ENCODE measurements at regions not wholly inside any gene's neighbourhood (a gene's known extent, or its start where the extent isn't known, plus 50 kb on each side); places are given as distances from the start of the nearest gene placed in this dataset.
"Not testable (repeated sequence)": the region's sequence is repeated elsewhere in the genome, so short reads cannot be mapped to it uniquely, and the experiment has no call there.

DNA sequence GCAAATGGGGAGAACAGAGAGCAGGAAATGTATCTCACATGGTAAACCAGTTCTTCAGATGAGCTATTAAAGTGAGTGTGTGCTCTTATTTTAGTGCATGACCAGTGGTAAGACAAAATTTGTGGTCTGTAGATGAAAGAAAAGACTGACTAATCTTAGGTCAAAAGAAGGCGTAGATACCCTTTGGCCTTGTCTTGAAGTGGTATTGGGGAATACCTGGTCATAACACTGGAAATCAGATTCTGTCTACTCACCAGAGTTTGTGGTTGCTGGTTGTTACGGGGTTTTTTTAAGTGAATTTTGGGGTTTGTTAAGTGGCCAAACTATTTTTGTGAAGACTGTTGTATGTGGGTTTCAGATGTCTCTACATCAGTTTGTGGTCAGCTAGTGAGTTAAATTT, 173.5 kb downstream of the KDM5D start:
- Mint-ChIP-seq H3K4me1 (ENCODE audit: low read depth) (peaks cover 38% of the 10 kb centered on the region), H3K27ac (no peak overlapping the region), H3K9me3 (no peaks in the 10 kb centered on the region), H3K27me3 (ENCODE audit: low read depth) (no peaks in the 10 kb centered on the region), H3K36me3 (ENCODE audit: low read depth) (peaks cover 19% of the 10 kb centered on the region), H3K4me3 (peak overlapping the region; percentile 42)

- Mint-ChIP-seq H3K36me3 (ENCODE audit: low read depth) (peaks cover 15% of the 10 kb centered on the region), H3K4me1 (ENCODE audit: low read depth) (peaks cover 34% of the 10 kb centered on the region), H3K9me3 (no peaks in the 10 kb centered on the region), H3K4me3 (peak overlapping the region; percentile 91), H3K27ac (peak overlapping the region; percentile 92), H3K27me3 (ENCODE audit: low read depth) (no peaks in the 10 kb centered on the region)
Measured at GRCh38 chrY:19567943-19568342, 176.6 kb downstream of the KDM5D start.

DNA sequence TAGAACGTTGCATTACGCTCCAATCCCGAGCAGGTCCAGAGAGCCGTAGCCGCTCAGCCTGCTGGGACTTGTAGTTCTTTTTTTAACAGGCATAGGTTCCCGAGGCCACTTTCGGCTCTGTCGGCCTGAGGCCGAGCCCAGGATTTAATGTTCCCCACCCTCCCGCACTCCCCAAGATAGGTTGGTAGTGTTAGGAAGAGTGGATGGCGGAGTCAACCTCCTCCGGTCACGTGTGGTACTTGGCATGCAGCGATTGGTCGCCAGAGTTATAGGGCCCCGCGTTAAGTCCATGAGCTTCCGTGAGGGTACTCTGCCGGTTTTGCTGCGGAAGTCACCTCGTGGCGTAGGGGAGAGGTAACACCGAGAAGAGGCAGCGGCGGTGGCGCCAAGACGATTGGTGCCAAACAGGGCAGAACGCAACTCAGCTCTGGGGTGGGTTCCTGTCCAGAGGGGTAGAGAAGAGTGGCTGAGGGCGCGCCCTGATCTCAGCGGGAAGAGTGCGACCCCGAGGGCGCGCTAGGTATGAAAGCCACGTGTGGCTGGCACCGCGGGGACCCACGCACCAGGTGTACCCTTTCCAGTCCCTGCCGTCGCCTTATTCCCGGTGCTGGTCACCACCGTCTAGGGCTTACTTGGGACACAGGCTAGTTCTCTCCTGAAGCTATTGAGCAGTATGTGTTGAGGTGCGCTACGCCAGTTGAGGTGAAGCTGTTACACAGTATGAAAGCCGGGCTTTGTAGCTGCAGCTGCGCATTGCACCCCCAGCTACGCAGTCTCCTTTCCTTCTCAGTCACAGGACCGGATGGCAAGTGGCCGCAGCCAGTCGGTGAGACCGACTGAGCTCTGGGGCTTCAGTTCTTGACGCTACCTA, 177.2 kb downstream of the KDM5D start:
- peaks cover 12% of the 10 kb centered on the region for H3K36me3 Mint-ChIP-seq (ENCODE audit: low read depth)
- peak overlapping the region; percentile 92 for H3K27ac Mint-ChIP-seq
- no peaks in the 10 kb centered on the region for H3K27me3 Mint-ChIP-seq (ENCODE audit: low read depth)

DNA sequence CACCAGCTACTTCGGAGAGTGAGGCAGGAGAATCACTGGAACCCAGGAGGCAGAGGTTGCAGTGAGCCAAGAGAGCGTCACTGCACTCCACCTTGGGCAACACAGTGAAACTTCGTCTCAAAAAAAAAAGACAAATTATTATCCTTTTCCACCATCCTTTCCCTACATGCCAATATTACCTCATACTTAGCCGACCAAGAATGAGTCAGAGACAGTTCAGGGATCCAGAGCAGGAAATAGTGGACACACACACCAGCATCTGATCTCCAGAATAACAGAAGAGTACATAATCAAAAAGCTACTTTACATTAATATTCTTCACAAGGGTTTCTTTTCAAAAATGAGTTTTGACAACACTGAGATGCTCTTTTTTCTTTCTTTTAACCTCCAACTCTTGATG, 185.4 kb downstream of the KDM5D start:
- H3K36me3 Mint-ChIP-seq (ENCODE audit: low read depth): no peaks in the 10 kb centered on the region
- H3K9me3 Mint-ChIP-seq: no peaks in the 10 kb centered on the region
- no peak overlapping the region for H3K4me3 Mint-ChIP-seq
- no peaks in the 10 kb centered on the region for H3K4me1 Mint-ChIP-seq (ENCODE audit: low read depth)
- no peak overlapping the region for H3K27ac Mint-ChIP-seq
- no peaks in the 10 kb centered on the region for H3K27me3 Mint-ChIP-seq (ENCODE audit: low read depth)

More for the DNA sequence above, 177.2 kb downstream of the KDM5D start:
- Mint-ChIP-seq H3K4me3 (peak overlapping the region; percentile 91), H3K4me1 (ENCODE audit: low read depth) (peaks cover 31% of the 10 kb centered on the region), H3K9me3 (no peaks in the 10 kb centered on the region)

DNA sequence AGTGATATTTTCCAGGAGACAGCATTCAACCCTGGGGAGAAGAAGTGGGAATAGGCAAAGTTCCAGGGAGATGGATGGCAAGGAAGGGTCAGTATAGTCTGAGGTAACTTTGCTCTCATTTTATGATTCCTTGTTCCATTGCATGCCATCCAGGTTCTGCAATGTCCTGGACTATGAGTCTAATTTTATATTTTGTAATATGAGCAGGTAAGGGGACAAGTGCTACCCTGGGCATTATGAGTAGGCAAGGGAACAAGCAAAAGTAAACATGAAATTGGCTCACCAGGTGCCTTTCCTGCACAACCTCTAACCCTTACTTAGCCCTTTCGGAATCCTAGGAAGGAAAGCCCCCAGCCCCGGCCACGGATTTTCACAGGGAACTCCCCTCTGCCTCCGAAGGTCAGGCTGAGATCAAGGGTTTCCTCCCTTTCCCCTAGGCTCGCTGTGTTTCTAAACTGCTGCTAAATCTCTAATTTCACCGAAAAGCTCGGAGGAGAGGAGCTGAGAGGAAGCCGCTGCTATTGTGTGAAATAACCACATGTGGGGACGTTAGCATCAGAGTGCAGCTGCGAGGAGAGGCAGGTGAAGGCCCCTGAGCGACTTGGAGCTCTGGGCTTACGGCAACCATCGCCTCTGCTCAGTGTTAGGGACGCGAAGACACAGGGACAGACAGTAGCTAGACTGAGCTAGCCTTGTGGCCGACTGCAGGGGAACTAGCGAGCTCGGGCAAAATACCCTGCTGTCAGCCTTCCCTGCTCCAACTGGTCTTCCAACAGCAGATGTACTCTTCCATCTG, 194.7 kb downstream of the KDM5D start:
- Mint-ChIP-seq H3K4me3 (no peak overlapping the region), H3K9me3 (no peaks in the 10 kb centered on the region), H3K27ac (no peak overlapping the region), H3K4me1 (ENCODE audit: low read depth) (peaks cover 2% of the 10 kb centered on the region), H3K36me3 (ENCODE audit: low read depth) (no peaks in the 10 kb centered on the region), H3K27me3 (ENCODE audit: low read depth) (peaks cover 7% of the 10 kb centered on the region)

DNA sequence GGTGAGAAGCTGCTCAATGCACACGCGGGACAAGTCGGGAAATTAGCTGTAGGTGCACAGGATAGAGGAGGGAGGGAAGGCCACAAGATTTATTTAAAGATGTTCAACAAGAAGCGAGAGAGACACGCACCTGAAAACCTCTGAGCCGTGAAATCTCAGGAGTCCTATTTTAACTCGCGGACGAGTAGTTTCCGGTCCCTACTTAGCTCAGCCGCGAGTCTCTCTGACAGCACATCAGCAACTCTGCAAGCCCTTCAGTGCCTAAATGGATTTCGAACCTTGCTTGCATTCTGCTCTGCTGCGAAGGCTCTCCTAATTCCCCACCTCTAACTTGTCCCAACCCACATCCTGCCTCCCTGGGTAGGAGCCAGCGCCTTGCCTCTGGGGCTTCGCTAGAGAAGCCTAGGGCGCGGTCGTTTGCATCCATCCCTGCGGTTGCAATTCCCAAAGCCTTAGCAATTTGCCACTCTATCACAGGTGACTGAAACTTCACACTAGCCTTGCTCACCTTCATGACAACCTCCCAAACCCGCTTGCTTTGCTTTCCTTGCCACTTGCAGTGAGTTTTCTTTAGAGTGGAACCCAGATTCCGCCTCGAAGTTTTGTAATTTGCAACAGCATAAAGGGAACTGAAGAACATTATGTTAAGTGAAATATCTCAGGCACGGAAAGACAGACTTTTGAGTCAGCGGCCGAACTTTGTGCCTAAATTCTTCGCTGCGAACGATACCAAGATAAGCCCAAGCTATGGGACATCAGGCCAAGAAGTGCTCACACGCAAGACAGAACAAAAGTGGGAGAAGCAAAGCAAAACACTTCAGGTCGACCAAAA, 202.8 kb downstream of the KDM5D start:
- Mint-ChIP-seq H3K4me1 (ENCODE audit: low read depth) (no peaks in the 10 kb centered on the region), H3K27ac (no peak overlapping the region)

GRCh38 chrY:19535697-19536096, 208.8 kb downstream of the KDM5D start:
- not testable (repeated sequence) for H3K27me3 Mint-ChIP-seq (ENCODE audit: low read depth); H3K36me3 Mint-ChIP-seq (ENCODE audit: low read depth); H3K27ac Mint-ChIP-seq; H3K4me3 Mint-ChIP-seq; H3K4me1 Mint-ChIP-seq (ENCODE audit: low read depth); H3K9me3 Mint-ChIP-seq

More for the DNA sequence above, 202.8 kb downstream of the KDM5D start:
- no peaks in the 10 kb centered on the region for H3K27me3 Mint-ChIP-seq (ENCODE audit: low read depth)
- H3K9me3 Mint-ChIP-seq: no peaks in the 10 kb centered on the region
- H3K36me3 Mint-ChIP-seq (ENCODE audit: low read depth): no peaks in the 10 kb centered on the region
- H3K4me3 Mint-ChIP-seq: no peak overlapping the region

GRCh38 chrY:19521976-19522375, 222.6 kb downstream of the KDM5D start:
- Mint-ChIP-seq H3K4me3 (no peak overlapping the region), H3K4me1 (ENCODE audit: low read depth) (peaks cover 10% of the 10 kb centered on the region), H3K27me3 (ENCODE audit: low read depth) (peaks cover 6% of the 10 kb centered on the region), H3K36me3 (ENCODE audit: low read depth) (no peaks in the 10 kb centered on the region), H3K9me3 (no peaks in the 10 kb centered on the region), H3K27ac (no peak overlapping the region)

DNA sequence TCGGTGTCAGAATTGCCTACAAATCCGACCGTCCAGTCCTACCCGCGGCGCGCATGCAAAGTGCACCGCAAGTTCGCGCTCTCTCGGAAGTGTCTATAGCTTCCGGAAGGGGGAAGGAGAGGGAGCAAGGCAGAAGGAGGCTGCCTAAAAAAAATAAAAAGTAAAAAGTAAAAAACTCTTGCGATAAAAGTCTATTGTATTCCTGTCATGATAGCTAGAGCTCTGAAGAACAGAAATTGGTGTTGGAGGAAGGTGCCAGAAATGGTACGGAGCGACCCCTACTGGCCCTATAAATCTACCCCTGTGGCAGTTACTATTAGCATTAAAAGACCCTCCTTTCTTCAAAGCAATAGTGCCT, 241.5 kb downstream of the KDM5D start:
- no peaks in the 10 kb centered on the region for H3K27me3 Mint-ChIP-seq (ENCODE audit: low read depth)
- peak overlapping the region; percentile 92 for H3K4me3 Mint-ChIP-seq
- H3K36me3 Mint-ChIP-seq (ENCODE audit: low read depth): peaks cover 4% of the 10 kb centered on the region
- peaks cover 34% of the 10 kb centered on the region for H3K4me1 Mint-ChIP-seq (ENCODE audit: low read depth)
- H3K9me3 Mint-ChIP-seq: no peaks in the 10 kb centered on the region
- H3K27ac Mint-ChIP-seq: peak overlapping the region; percentile 93

DNA sequence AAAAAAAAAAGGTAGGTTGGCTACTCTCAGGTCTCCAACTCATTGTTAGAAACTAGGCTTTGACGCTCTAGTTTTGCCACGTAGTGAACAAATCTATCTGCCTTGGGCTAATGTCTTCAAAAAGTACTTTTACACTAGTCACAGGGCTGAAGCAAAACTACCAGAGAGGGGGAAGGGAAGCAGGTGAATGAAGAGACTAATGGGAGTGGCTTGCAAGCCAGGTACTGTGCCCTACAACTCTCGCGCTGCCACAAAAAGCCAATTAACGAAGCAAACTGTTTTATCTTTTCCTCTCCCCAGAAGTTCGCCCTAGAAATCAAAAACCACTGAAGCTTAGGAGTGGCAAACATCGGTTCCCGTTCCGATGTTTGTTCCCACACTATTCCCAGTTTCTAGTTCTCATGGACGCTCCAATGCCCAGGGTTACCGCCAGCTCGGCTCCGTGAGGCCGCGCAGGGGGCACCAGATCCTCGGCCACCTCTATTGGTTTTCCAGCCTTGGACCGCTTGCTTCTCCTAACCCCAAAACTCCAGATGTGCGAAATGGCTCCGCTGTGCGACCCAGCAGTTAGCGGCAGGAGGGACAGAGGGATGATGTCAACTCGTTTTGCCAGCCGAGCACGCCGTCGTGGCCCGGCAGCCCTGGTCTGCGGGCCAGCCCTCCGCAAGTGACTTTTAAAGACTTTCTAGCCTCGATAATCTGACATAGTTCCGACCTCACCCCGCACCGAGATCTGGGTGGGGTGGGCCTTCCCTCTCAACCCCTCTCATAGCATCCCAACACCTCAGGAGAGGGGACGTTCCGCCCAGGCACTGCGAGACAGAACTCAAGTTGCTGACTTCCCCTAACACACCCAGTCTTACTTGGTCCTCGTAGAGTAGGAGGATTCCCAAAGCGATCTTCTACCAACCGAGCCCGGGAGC, 242.1 kb downstream of the KDM5D start:
- Mint-ChIP-seq H3K27me3 (ENCODE audit: low read depth) (no peaks in the 10 kb centered on the region), H3K27ac (peak overlapping the region; percentile 93), H3K9me3 (no peaks in the 10 kb centered on the region), H3K4me3 (peak overlapping the region; percentile 92), H3K4me1 (ENCODE audit: low read depth) (peaks cover 37% of the 10 kb centered on the region), H3K36me3 (ENCODE audit: low read depth) (peaks cover 4% of the 10 kb centered on the region)

DNA sequence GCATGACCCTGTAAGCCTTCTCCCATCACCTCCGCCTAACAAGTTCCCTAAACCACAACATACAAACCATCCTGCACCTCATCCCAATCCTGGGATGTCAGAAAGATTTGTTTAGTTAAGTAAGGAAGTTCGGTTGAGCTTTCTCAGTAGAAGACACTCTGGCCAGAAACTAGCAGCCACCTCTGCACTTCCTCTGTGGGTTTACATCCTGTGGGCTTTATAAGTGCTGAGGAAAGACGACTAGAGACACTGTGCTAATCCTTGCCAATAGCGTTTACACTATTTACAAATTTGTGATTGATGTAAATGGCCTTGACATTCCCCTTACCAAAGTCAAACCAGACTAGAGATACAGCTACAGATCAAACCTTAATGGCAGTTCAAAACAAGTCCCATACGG, 246.0 kb downstream of the KDM5D start:
- peaks cover 8% of the 10 kb centered on the region for H3K36me3 Mint-ChIP-seq (ENCODE audit: low read depth)
- H3K27me3 Mint-ChIP-seq (ENCODE audit: low read depth): no peaks in the 10 kb centered on the region
- peaks cover 42% of the 10 kb centered on the region for H3K4me1 Mint-ChIP-seq (ENCODE audit: low read depth)
- H3K4me3 Mint-ChIP-seq: peak overlapping the region; percentile 76
- peak overlapping the region; percentile 86 for H3K27ac Mint-ChIP-seq
- H3K9me3 Mint-ChIP-seq: no peaks in the 10 kb centered on the region

GRCh38 chrY:19487494-19487893, 257.0 kb downstream of the KDM5D start:
- H3K27me3 Mint-ChIP-seq (ENCODE audit: low read depth): no peaks in the 10 kb centered on the region
- no peak overlapping the region for H3K4me3 Mint-ChIP-seq
- peaks cover 14% of the 10 kb centered on the region for H3K36me3 Mint-ChIP-seq (ENCODE audit: low read depth)
- H3K9me3 Mint-ChIP-seq: peaks cover 16% of the 10 kb centered on the region
- H3K4me1 Mint-ChIP-seq (ENCODE audit: low read depth): peaks cover 6% of the 10 kb centered on the region
- H3K27ac Mint-ChIP-seq: peak overlapping the region; percentile 5

GRCh38 chrY:19484997-19485396, 259.5 kb downstream of the KDM5D start:
- H3K27ac Mint-ChIP-seq: no peak overlapping the region

More at GRCh38 chrY:19484997-19485396, 259.5 kb downstream of the KDM5D start:
- no peaks in the 10 kb centered on the region for H3K27me3 Mint-ChIP-seq (ENCODE audit: low read depth)
- H3K9me3 Mint-ChIP-seq: peaks cover 12% of the 10 kb centered on the region
- H3K4me1 Mint-ChIP-seq (ENCODE audit: low read depth): peaks cover 6% of the 10 kb centered on the region
- no peak overlapping the region for H3K4me3 Mint-ChIP-seq
- peaks cover 11% of the 10 kb centered on the region for H3K36me3 Mint-ChIP-seq (ENCODE audit: low read depth)
